GM18498 (cell line): ENCODE measurements at regions not wholly inside any gene's neighbourhood (a gene's known extent, or its start where the extent isn't known, plus 50 kb on each side); places are given as distances from the start of the nearest gene placed in this dataset.
A peak's percentile ranks its signal among the peaks of the same experiment; 100 is the strongest.

Source experiments
- ATAC-seq: cut with Tn5 transposase; IDR thresholded peaks from one replicate; pipeline ENCODE4 v1.9.1; 2021; ENCODE audit warnings: mild to moderate bottlenecking, moderate library complexity; ENCODE audit not compliant: unreplicated experiment

DNA sequence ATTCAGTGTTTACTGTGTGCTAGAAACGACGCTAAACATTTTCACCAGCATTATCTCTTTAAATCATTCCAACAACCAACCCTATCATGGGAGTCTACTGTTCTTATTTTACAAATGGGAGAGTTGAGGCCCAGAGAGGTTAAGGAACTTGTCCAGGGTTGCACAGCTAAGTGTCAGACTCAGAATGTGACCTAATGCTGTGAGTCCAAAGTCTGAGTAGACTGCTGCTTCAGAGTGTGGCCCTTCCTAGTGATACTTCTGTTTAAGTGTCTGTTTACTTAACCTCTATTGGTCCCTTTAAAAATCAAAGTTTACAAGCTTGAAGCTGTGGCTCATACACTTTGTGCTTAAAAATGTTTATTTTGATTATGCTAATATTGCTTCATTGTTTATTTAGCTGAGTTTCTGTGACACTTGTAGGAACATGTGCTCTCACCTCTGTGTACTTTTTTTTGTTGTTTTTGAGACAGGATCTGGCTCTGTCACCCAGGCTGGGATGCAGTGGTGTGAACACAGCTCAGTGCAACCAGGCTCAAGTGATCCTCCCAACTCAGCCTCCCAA is 84.4 kb upstream of the SYPL1 start:
- ATAC-seq = no peak

DNA sequence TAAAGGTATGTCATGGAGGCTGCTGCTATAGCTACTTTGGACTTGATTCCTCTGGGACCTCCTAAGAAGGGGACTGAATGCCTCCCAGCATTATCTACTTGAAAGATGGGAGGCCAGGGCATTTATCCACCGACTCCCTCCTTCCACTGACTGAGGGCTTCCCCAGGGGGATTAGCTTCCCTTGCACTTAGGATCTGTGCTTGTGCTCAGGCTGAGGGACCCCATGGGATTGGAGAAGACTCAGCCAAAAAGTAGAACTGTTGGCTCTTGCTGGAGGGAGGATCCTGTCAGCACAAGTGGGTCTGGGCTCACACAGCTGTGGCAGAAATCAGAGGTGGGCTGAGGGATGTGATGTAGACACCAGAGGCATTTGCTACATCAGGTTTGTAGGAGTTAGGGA is 81.5 kb upstream of the SYPL1 start:
- no peak for ATAC-seq

DNA sequence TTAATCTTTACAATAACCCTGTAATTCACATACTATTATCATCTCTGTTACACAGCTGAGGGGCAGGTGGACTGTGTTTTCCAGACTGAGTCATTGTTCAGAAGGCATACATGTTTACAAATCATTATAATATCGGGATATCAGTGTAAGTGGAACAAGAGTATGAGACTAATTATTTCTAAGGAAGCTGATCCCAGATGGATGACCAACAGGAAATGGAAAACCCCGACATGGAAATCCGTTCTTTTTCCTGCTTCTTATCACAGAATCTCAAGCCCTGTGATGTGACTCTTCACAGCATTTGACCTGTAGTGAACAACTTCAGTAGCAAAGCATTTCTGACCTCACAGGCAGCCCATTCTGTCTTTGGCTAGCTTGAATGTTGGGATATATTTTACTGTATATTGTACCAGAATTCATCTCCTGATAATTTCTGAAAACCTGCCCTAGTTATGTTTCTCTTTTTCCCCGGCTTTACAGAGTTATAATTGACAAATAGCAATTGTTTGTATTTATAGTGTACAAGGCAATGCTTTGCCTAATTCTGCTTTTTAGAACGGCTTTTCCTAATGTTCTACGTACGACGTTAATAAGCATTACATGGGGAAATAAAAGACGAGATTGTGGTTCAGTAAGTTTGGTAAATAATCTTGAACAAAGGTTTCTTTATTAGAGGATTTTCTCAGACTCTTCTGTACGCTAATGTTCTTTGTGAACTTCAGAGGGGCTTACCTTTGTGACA is 78.6 kb upstream of the SYPL1 start:
- no peak for ATAC-seq

DNA sequence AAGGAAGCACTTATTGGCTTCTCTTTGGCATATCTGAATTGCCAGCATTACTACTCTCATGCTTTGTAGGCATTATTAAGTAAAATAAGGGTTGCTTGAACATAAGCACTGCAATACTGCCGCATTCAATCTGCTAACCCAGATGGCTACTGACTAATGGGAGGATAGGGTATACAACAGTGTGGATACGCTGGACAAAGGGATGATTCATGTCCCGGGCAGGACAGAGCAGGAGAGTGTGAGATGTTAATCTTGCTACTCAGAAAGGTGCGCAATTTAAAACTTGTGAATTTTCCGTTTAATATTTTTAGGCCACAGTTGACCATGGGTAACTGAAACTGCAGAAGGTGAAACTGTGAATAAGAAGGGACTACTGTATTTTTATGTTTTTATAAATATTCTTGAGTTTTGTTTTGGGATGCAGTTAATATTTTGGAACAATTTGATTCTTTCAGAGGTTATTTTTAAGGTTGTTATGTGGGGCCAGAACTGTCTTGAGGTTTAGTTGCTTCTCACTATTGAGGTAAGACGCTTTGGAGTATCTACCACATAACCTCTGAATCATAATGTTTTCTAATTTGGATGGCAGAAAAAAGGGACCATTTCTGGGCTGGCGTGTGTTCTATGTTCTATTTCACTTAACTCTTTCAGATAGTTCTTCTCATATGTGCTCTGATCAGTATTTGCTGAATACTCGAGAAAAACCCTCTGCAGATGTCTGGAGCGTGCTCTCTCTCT is 75.7 kb upstream of the SYPL1 start:
- ATAC-seq = no peak

DNA sequence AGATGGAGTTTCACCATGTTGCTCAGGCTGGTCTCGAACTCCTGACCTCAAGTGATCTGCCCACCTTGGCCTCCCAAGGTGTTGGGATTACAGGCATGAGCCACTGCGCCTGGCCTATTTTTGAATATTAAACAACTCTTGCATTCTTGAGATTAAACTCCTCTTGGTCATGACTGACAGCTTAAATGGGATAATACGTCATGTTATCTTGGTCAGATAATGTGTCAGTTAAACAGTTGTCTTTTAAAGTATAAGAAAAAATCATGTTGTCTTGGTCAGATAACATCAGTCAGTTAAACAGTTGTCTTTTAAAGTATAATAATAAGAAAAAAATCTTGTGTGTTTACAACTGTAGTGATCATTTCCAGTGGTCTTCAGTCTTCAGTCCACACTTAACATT is 73.6 kb upstream of the SYPL1 start:
- no peak for ATAC-seq

DNA sequence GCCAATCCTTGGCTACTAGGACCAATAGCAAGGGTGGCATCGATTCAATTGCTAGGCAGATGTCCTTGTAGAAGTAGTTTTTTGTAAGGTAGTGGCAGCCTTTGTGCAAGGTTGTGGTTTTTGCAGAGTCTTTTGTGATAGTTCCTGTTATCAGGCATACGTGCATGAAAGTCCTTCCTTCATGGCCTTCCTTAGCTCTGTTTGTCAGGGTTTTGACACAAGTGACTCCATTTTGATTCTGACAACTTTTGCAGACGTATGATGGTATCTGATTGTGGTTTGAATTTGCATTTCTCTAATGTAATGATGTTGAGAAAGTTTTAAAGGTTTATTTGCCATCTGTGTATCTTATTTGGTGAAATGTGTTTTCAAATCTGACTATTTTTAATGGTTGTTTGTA is 71.8 kb upstream of the SYPL1 start:
- ATAC-seq = no peak

DNA sequence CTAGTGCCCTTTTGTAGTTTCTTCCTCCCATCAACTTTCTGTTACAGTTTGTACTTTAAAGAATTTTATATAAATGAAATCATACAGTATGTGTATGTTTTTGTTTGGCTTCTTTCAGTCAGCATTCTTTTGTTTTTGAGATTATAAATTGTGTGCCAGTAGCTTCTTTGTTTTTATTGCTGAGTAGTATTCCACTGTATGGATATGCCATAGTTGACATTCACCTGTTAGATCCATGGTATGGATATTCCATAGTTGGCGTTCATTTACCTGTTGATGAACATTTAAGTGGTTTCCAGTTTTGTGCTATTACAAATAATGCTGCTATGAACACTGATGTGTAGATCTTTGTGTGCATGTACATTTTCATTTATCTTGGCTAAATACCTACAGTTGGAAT is 70.8 kb upstream of the SYPL1 start:
- ATAC-seq = no peak

DNA sequence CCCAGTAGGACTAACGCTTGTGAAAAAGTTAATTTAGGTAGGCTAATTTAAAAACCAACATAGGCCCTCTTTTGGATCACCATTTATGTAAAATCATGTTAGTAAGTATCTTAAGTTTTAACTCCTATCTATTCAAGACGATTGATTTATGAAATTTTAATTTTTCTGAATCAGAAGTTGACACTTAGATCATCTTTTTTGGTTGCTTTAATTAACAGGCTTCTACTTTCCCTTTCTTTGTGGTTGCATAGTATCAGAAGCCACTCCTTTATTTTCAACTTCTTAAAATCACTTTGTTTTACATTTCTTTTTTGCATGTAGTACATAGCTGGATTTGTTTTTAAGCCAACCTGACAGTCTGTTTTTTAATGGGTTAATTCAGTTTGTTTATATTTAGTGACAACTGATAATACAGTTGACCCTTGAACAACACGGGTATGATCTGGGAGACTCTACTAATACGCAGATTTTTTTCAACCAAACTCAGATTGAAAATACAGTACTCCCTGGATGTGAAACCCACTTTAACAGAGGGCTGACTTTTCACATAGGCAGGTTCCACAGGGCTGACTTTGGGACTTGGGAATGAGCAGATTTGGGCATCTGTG is 69.7 kb upstream of the SYPL1 start:
- no peak for ATAC-seq

DNA sequence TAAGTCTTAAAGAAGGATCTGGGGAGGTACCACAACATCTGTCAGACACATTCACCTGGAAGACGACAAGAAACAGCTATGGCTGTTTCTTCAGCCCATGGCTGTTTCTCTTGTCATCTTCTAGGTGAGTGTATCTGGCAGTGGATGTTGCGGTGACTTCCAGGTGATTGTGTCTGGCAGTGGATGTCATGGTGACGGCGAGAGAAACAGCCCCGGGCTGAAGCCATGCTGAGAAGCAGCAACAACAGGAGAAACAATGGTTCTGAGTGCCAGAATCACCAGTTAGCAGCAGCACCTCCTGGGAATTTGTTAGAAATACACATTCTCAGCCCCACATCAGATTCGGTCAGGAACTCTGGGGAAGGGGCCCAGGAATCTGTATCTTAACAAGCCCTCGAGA is 68.6 kb upstream of the SYPL1 start:
- no peak for ATAC-seq

DNA sequence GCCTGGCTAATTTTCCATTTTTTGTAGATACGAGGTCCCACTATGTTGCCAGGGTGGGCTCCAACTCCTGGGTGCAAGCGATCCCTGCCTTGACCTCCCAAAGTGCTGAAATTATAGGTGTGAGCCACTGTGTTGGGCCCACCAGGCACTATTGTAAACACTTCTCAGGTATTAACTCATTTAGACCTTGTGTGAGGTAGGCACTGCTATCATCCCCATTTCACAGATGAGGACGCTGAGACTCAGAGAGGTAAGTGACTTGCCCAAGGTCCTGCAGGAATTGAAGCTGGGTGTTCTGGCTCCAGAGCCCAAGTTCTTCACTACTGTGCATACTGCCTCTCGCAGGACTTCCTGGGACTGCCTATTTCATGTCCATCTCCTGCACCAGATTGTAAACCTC is 67.1 kb upstream of the SYPL1 start:
- ATAC-seq = no peak

DNA sequence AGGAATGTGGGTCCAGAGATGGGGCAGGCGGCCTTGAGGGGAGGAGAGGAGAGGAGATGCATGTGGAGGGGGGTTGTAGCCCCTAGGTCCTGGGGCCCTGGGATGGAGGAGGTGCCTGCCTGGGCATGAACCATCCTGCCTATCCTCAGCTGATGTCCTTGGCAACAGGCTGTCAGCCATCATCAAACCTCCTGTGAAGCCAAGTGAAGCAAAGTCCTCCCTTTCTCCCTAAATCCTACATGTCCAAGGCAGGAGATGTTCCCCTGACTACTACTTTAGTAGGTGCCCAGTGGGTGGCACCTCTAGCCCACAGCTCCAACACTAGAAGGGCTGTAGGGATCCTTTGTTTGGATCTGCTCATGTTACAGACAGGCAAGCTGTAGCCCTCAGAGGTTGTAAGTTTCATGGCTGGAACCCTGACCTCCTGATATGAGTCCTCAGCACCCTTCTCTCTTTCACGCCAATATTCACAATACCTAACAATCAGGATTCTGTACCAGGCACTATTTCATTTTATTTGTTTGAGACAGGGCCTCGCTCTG is 66.6 kb upstream of the SYPL1 start:
- ATAC-seq = no peak

DNA sequence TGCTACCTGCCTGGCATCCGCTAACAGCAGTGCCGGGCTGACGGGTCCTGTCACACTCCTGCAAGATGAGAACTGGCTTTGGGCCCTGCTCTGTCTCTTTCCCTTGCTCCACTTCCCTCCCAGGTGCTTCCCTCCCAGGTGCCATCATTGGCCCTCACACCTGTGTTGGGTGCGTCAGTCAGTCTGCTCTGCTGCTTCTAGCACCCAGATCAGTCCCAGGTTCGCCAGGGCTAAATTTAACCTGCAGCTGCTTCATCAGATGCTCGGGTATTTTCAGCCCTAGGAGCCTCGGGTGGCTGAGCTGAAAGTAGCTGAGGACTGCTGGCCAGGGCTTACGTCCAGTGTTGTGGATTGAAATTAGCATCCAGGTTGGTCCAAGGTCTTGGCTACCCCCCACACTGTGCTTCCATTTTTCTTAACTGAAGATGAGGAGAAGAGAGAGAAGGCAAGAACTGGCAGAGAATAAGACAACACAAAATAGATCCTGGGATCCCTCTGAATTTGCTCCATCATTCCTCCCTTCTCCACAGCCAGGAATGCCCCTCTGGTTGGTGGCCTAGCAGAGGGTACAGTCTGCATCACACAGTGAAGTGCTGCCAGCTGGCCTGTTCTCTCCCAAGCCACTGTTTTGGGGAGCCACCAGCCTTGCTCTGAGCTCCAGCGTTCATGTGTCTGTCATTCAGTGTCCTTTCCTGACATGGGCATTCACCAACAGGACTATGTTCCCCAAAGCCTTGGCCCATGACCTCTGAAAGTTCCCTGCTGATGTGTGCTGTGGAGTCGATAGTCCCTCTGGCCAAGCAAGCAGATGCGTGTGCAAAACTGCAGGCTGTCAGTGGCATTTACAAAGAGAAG is 65.9 kb upstream of the SYPL1 start:
- no peak for ATAC-seq

DNA sequence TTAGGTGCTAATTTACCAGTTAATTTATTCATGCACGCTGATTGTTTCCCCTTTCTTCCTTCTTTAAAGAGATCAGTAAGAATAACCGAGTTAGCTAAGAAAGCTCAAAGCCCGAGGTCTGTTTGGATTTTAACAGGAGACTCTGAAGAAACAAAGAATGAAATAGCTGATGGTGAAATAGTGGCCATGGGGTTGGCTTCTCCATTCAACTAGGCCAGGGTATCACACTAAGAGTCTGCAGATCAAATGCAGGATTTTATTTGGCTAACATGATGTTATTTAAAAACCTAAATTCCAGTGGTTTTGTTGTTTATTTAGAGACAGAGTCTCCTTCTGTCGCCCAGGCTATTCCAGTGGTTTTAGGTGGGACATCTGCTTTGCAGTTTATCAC is 65.2 kb upstream of the SYPL1 start:
- ATAC-seq = no peak

DNA sequence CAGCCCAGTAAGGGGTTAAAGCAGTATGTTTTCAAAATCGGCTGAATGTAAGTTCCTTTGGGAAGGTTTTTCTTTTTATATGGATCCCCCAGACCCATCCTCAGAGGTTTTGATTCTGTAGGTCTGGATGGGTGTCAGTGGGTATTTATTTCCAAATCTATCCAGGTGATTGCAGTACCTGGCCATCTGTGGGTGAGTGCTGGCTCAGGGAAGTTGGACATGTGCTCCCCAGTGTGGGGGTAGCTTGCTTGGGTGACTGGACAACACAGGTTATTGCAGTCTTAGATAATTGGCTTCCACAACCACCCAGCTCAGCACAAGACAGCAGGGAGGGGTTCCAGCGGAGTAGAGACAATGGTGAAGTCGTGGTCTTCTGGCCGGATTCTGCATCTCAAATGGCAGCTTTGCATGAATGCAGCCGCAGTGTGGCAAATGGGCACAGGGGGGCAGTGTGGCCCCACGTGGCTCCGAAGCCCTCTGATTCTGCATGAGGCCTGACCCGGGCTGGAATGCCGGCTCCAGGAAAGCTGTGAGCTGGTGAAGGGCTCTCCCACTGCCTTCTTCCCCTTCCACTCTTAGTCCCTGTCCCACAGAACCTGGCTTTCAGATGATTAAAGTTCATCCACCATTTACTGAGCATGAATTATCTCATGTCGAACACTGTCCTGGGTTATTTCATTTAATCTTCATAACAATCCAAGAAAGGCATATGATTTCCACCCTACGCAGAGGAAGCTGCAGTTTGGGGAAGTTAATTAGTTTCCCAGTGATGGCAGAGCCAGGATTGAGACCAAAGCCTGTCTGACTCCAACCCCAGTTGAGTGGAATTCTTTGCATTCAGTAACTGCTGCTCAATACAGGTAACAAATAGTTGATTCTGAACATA is 64.5 kb upstream of the SYPL1 start:
- ATAC-seq = peak; percentile 78

DNA sequence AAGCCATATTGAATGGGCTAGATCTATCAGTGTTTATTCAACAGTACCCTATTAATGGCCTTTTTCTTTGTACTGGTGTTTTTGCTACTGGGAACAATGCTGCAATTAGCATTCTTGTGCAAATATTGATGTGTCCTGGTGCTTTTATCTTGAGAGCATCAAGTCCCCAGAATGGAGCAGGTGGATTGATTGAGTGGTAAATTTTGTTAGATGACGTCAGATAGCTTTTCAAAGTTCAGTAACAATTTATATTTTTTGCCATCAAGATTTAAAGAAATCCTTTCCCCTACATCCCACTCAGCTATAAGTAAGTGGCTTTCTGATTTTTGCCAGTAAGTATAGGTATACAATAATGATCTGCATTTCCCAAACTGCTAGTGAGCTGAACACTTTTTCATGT is 63.4 kb upstream of the SYPL1 start:
- ATAC-seq = no peak

DNA sequence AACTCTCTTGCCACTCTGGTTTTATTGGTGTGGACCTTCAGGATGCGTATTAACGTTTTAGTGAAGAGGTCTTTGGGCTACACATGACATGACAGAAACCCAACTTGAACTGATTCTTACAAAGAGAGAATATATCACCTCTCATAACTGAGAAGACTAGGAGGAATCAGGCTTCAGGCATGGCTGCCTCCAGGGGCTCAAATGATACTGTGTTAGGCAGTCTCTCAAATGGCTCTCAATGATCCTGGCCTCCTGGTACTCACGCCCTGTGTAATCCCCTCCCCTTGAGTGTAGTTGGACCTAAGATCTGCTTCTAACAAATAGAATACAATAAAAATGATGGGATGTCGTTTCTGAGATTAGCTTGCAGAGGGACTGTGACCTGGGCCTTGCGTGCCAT is 58.5 kb upstream of the SYPL1 start:
- no peak for ATAC-seq

DNA sequence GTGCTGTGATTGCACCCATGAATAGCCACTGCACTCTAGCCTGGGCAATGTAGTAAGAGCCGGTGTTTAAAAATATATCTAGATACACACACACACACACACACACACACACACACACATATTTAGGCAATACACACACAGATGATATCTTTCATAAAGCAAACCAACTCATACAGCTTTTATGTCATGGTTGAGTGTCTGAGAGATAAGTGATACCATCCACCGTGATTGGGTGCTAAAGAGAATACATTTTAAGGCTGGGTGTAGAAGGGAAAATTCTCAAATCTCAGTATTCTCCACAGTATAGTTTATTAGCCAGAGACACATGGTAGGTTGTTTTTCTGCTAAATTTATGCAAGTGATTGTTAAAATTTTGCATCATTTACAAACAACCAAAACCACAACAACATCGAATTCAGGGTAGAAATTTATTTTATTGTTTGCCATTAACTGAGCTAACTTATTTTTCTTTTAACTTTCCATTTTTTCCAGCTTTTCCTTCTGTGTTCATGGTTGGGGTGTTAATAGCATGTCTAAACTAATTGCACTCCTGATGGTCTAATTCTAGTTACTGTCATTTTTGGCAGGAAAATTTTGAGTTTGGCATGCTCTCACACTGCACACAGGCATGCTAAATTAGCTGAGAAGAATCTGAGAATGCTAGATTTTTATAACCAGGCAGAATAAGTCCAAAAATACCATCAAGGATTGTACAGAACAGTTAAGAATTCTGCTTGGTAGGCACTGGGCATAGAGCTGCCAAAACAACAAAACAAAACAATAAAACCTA is 57.9 kb upstream of the SYPL1 start:
- ATAC-seq = no peak

DNA sequence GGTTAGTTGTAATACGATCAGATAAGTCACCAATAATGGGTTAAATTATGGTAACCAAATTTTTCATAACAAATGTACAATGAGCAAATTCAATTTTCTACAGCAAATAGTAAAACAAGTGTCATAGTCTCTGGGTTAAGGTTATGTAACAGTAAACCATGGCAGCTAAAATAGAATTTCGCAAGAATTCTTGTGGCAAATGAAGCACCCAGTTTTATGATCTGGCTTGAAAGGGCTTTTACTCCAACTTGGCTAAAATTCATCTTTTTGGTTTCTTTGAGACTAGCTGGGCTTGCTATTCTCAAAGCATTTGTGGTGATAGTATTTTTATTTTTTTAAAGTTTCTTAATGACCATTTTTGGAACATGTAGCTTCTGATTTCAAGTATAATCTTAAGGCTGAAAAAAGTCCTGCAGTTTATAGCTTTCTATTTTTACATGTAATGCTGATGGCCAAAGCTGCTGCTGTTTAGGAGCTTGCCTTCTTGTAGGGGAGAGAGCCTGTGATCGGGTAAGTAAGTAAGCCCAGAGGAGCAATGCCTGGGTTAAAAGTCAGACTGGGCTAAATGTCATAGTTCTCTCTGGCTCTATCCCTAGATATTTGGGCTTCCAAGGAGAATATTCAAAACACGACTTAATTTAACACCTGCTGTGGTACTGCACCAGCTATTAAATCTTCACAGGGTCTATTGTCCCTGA is 55.5 kb upstream of the SYPL1 start:
- no peak for ATAC-seq
